GM19372 (cell line): ENCODE measurements at regions not wholly inside any gene's neighbourhood (a gene's known extent, or its start where the extent isn't known, plus 50 kb on each side); places are given as distances from the start of the nearest gene placed in this dataset.

Source experiments
- ATAC-seq: cut with Tn5 transposase; IDR thresholded peaks from one replicate; pipeline ENCODE4 v1.9.1; 2021; ENCODE audit warnings: mild to moderate bottlenecking, low read depth, moderate library complexity; ENCODE audit not compliant: unreplicated experiment

DNA sequence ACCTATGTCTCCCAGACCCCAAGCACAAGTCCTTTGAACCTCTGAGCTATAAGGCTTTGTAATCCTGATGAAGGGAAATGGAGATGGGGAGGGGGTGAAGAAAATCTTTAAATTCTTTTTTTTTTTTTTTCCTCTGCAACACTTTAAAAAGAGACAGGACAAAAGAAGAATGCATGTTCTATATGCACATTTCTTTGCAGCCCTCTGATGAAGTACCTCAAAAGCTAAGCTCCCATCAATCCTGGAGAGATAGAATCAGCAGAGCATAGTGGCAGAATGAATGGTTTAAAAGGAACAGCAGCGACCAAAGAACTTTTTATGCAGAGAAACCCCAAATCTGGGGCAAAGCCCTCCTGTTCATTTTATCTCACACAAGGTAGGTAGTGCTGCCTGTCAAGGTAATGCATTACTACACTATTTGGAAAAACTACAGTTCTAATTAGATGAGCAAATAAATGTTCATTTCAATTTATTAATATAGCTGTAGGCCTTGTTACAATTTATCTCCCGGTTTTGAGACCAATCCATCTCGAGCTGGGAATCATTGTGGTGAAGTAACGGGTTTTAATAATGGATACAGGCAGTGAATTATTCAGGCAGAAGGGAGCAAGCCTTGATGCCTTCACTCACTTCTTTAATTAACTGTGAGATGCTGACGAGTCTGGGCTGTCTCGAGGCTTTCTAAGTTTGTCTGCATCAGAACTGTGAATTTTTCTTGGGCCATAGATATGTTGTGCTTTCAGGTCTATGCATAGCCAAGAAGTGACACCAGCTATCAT, 173.5 kb upstream of the ZNF608 start:
- no peak for ATAC-seq

- peak; percentile 85 for ATAC-seq
These were observed 174.6 kb upstream of the ZNF608 start for GRCh38 chr5:124920909-124921666.

GRCh38 chr5:124921694-124922093, 175.3 kb upstream of the ZNF608 start:
- peak; percentile 17 for ATAC-seq

GRCh38 chr5:124922255-124922975, 176.0 kb upstream of the ZNF608 start:
- ATAC-seq: no peak

DNA sequence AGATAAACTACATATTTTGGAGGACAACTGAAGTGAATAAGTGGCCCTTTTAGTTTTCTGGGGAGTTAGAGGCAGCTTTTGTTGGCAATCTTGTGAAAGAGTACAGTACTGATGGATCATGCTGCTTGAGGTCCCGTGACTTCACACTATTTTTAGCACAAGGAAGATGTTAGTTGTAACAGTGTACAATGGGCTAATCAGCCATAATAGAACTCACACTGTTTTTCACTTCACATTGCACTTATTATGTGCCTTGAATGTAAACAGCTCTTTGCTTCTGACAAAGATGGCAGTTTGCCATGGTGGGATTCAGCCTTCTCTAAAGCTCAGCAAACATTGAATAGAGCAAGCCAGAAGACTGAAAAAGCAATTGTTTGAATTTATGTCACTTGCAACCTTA, 176.7 kb upstream of the ZNF608 start:
- no peak for ATAC-seq

DNA sequence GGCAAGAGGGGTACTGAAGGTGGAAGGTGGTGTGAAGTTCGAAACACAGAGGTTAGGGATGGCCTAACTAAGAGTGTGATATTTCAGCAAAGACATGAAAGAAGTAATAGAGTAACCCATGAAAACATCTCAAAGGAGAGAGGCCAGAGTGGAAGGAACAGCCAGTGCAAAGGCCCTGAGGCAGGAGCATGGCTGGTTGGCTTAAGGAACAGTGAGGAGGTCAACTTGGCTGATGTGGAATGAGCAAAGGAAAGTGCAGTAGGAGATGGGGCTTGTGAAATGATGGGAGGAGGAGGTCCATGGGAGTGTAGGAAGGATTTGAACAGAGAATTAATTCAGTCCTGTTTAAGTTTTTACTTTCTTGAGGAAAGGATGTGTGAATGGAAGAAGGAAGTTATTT, 178.3 kb upstream of the ZNF608 start:
- ATAC-seq: no peak

DNA sequence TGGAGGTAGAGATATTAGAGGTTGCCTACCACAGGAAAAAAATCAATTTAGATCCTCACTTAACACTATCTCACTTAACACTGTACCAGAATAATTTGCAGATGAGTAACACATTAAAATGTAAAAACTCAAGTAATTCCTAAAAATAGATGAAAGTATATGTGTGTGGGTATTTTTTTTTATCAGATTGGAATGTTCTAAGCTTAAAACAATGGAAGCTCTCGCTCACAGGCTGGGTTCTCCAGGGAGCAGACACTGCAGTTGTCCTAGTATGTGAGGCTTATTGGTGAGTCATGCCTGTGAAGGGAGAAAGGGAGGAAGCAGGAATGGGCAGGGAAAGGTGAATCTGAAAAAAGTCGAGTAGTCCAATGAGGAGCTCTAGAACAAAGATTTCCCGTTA, 181.3 kb upstream of the ZNF608 start:
- ATAC-seq: no peak

DNA sequence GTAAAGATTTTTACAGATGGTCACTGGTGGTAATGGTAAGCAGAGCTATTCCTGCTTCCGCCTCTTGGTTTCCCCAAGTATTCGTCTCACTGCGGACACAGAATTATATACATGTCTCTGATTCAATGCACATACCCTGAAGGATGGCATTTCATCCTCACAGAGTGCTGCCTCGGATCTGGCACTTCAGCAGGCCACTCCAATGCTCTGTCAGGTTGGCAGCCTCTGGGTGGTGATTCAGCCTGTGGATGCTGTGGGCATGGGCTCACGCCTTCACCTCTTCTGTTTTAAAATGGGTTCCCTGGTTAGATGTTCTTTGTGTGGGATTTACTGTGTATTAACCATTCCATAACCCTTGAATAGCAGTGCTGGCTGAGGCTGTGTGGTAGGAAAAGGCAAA, 182.6 kb upstream of the ZNF608 start:
- no peak for ATAC-seq

GRCh38 chr5:124932791-124933600, 186.6 kb upstream of the ZNF608 start:
- no peak for ATAC-seq

DNA sequence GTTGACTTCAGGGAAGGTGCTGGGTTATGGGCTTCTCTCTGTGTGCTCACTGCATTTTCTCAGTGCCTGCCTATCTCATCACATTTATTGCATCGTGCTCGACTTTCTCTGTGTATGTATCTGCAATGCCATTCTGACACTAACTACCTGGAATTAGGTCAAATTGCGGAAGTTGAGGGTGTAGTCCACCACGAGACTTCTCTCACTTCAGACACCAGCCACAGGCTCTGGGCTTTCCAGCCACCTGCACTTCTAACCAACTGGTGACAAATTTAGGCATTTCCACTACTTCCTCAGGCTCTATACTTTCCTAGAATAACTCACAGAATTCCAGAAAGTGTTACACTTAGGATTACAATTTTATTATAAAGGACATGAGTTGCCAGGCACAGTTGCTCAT, 188.6 kb upstream of the ZNF608 start:
- ATAC-seq: peak; percentile 77

DNA sequence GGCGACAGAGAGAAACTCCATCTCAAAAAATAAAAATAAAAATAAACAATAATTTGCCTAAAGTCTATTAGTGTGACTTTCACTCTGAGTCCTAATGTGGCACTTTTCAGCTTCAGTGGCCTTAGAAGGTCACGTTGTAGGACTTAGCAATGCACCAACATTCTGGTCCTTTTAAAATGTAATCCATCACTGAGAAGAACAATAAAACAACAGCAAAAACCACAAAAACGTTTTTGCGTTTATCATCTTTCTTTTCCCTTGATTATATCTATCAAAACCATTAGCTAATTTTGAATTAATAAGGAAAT, 190.1 kb upstream of the ZNF608 start:
- peak; percentile 29 for ATAC-seq

- no peak for ATAC-seq
These were observed 194.9 kb upstream of the ZNF608 start for GRCh38 chr5:124941051-124942049.

DNA sequence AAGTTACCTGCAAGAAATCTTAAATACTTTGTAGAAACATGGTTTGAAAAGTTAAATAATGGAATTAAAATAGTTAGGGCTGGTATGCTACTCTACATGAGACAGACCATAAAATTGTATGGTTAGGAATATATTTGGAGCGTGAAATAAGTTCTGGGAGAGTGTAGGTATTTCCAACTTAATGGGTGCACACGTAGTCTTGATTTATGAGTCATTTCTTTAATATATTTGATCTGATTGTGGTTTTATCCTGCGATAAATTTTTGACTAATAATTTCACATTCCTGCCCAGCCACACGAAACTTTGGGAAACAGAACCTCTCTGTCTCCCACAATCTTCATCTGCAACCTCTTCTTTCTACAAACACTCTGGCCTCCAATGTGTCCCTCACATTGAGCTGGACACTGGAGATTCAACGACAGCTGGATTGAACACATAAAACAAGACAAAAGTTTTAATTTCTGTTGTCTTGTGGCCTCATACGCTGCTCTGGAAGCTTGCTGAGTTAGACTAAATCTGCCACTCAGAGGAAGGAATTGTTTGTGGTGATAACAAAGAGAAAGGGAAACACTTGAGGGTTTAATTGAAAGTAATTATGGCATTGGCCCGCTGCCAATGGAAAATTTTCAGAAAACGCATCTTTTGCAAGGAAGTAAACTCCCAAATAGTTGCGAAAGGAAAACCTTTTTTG, 201.8 kb upstream of the ZNF608 start:
- no peak for ATAC-seq

DNA sequence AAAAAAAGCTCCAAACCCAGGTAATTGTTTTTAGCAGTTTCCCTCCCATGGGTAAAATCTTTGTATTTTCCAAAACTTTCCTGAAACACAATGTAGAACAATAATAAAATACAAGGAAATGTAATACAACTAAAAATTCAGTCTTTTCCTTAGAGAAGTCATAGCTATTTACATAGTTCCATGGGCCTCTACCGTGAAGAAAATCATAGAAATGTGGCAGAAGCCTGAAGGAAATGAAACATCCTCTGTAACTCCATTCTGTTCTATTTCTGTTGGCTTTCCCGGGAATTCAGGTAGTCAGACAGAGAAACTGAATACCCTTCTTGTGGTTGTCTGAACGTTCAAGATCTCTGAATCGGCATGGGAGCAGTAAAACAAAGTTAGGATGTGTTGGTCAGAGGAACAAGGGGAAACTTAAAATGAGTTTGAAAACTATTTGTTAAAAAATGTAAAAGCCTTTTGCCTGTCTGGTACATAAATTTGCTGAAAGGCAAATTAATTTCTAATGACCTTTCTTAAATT, 202.4 kb upstream of the ZNF608 start:
- no peak for ATAC-seq

- ATAC-seq: no peak
These were observed 203.4 kb upstream of the ZNF608 start for GRCh38 chr5:124949862-124950261.

DNA sequence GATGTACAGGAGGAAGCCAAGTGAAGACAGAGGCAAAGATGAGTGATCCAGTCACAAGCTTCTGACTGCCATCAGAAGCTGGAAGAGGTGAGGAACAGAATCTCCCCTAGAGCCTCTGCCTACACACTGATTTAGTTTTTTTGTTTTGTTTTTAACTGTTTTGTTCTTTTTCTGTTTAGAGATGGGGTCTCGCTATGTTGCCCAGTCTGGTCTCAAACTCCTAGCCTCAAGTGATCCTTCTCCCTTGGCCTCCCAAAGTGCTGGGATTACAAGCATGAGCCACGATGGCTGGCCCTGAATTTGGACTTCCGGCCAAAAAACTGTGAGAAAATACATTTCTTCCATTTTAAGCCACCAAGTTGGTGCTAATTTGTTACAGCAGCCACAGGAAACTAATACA, 204.7 kb upstream of the ZNF608 start:
- ATAC-seq: no peak

DNA sequence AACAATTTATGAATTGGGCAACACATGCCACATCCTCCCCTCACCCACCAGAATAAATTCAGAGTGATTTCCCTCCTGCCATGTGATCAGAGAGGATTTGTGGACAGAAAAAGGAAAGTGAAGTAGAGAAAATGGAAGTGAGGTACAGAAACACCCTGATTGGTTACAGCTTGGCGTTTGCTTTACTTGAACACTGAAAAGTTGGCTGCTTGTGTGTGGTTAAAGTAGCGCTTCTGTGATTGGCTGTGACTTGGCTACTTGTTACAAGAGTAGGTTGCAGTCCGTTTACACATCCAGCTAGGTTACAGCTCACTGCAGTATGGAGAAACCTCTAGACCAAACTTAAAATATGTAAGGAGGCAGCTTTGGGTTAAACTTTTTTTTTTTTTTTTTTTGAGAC, 205.2 kb upstream of the ZNF608 start:
- ATAC-seq: peak; percentile 70

- ATAC-seq: peak; percentile 85
These were observed 205.6 kb upstream of the ZNF608 start for GRCh38 chr5:124952079-124952478.

- ATAC-seq: peak; percentile 57
These were observed 206.1 kb upstream of the ZNF608 start for GRCh38 chr5:124952566-124952965.
